ENCODE measurements at regions not wholly inside any gene's neighbourhood (a gene's known extent, or its start where the extent isn't known, plus 50 kb on each side); places are given as distances from the start of the nearest gene placed in this dataset.

DNA sequence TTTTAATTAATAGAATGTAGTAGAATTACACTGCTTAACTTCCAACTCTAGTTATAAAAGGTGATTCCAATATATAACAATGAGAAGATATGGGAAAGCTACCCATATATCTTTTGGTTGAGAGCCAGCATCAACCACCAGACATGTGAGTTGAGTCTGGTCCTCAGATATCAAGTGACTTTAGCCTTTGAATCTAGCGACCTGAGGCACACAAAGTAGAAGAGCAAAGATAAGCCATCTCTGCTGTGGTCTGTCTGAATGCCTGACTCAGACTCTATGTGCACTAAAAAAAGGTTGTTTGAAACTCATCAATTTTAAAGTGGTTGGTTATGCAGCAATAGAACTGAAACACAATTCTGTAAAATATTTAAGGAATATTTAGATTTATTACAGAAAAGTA lies 492.5 kb upstream of the SOX9 start:
- H3K79me2 ChIP-seq (ENCODE audit: insufficient read depth, low read length), result no peaks in the 10 kb centered on the region
- H3K4me3 ChIP-seq (ENCODE audit: low read length, poor library complexity, severe bottlenecking), result no peak overlapping the region
- no peak for TF ChIP-seq EZH2phosphoT487 (IDR thresholded peaks at IDR 0.05; ENCODE audit: borderline replicate concordance)
- TF ChIP-seq, protein P1, sequence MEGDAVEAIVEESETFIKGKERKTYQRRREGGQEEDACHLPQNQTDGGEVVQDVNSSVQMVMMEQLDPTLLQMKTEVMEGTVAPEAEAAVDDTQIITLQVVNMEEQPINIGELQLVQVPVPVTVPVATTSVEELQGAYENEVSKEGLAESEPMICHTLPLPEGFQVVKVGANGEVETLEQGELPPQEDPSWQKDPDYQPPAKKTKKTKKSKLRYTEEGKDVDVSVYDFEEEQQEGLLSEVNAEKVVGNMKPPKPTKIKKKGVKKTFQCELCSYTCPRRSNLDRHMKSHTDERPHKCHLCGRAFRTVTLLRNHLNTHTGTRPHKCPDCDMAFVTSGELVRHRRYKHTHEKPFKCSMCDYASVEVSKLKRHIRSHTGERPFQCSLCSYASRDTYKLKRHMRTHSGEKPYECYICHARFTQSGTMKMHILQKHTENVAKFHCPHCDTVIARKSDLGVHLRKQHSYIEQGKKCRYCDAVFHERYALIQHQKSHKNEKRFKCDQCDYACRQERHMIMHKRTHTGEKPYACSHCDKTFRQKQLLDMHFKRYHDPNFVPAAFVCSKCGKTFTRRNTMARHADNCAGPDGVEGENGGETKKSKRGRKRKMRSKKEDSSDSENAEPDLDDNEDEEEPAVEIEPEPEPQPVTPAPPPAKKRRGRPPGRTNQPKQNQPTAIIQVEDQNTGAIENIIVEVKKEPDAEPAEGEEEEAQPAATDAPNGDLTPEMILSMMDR (conservative IDR thresholded peaks at IDR 0.05; ENCODE audit: low read length), result no peak
- no peak overlapping the region for H3K4me2 ChIP-seq (ENCODE audit: low read depth, low read length, poor library complexity, severe bottlenecking)
- H3K9me2 ChIP-seq (replicated peaks; ENCODE audit: low read depth, low read length), result no peaks in the 10 kb centered on the region
- no peaks in the 10 kb centered on the region for H3F3A ChIP-seq (ENCODE audit: low read depth)
- H2AFZ ChIP-seq (ENCODE audit: low read length), result no peak overlapping the region
- no peak overlapping the region for H3K9ac ChIP-seq (ENCODE audit: low read depth, low read length, poor library complexity, severe bottlenecking)
- no peaks in the 10 kb centered on the region for H3K36me3 ChIP-seq (ENCODE audit: insufficient read depth, low read length)
- no peaks in the 10 kb centered on the region for H4K20me1 ChIP-seq (ENCODE audit: insufficient read depth, low read length, poor library complexity, severe bottlenecking)
- H3K27me3 ChIP-seq (ENCODE audit: insufficient read depth, low read length, poor library complexity, severe bottlenecking), result no peaks in the 10 kb centered on the region
- H3K4me1 ChIP-seq (ENCODE audit: insufficient read depth, low read length, poor library complexity, severe bottlenecking), result no peaks in the 10 kb centered on the region
- no peaks in the 10 kb centered on the region for H3K9me3 ChIP-seq (ENCODE audit: insufficient read depth, low read depth, low read length)

DNA sequence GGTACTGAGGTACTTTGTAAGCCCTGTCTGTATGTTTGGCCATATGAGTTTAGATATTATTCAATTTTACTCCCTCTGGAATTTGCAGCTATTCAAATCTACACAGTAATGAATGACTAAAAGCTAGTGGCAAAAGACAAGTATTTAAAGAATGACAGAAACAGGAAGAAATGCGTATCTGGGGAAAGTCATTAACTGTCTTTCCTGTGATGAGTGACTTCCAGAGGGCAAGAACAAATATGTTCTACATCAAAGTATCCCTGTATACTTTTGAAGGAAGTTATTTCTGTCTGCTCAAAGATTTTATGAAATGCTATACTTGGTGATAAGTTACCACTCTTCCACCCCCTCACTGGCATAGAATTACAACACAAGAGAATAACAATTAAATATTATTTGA lies 489.3 kb upstream of the SOX9 start:
- Histone ChIP-seq H3K27me3 (ENCODE audit: insufficient read depth, low read length, poor library complexity, severe bottlenecking) (no peaks in the 10 kb centered on the region), H2AFZ (ENCODE audit: low read length) (no peak overlapping the region), H3K4me1 (ENCODE audit: insufficient read depth, low read length, poor library complexity, severe bottlenecking) (no peaks in the 10 kb centered on the region), H3K36me3 (ENCODE audit: insufficient read depth, low read length) (no peaks in the 10 kb centered on the region), H3K9ac (ENCODE audit: low read depth, low read length, poor library complexity, severe bottlenecking) (no peak overlapping the region), H3K9me3 (ENCODE audit: insufficient read depth, low read depth, low read length) (no peaks in the 10 kb centered on the region), H3K9me2 (replicated peaks; ENCODE audit: low read depth, low read length) (no peaks in the 10 kb centered on the region), H3K4me3 (ENCODE audit: low read length, poor library complexity, severe bottlenecking) (no peak overlapping the region), H3K79me2 (ENCODE audit: insufficient read depth, low read length) (no peaks in the 10 kb centered on the region), H3K4me2 (ENCODE audit: low read depth, low read length, poor library complexity, severe bottlenecking) (no peak overlapping the region), H3F3A (ENCODE audit: low read depth) (no peaks in the 10 kb centered on the region), H4K20me1 (ENCODE audit: insufficient read depth, low read length, poor library complexity, severe bottlenecking) (no peaks in the 10 kb centered on the region)
- no peak for TF ChIP-seq EZH2phosphoT487 (IDR thresholded peaks at IDR 0.05; ENCODE audit: borderline replicate concordance)
- TF ChIP-seq, protein P1 (conservative IDR thresholded peaks at IDR 0.05; ENCODE audit: low read length), result no peak

DNA sequence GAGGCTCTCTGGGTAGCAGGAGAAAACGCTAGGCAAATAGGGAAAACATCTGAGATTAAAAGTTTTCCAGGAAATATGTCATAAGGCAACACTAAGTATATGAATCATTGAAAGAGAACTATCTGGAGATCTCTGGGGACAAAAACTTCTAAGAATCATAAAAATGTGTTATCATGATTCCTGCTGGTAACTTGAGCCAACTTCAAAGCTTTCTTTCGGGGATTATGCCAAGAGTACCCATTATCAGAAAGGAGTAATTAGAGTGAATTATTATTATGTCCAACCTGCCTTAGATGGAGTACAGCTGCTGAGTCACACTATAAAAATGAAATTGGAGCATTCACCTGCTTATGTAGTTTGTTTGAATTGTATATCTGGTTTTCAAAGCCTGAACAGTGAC lies 488.5 kb upstream of the SOX9 start:
- no peak for TF ChIP-seq EZH2phosphoT487 (IDR thresholded peaks at IDR 0.05; ENCODE audit: borderline replicate concordance)
- TF ChIP-seq, protein P1 (conservative IDR thresholded peaks at IDR 0.05; ENCODE audit: low read length), result no peak
- Histone ChIP-seq H3K36me3 (ENCODE audit: insufficient read depth, low read length) (no peaks in the 10 kb centered on the region), H3K27me3 (ENCODE audit: insufficient read depth, low read length, poor library complexity, severe bottlenecking) (no peaks in the 10 kb centered on the region), H3K79me2 (ENCODE audit: insufficient read depth, low read length) (no peaks in the 10 kb centered on the region), H2AFZ (ENCODE audit: low read length) (no peak overlapping the region), H3K9ac (ENCODE audit: low read depth, low read length, poor library complexity, severe bottlenecking) (no peak overlapping the region), H3K4me3 (ENCODE audit: low read length, poor library complexity, severe bottlenecking) (no peak overlapping the region), H3F3A (ENCODE audit: low read depth) (no peaks in the 10 kb centered on the region), H3K4me2 (ENCODE audit: low read depth, low read length, poor library complexity, severe bottlenecking) (no peak overlapping the region), H3K9me3 (ENCODE audit: insufficient read depth, low read depth, low read length) (no peaks in the 10 kb centered on the region), H3K9me2 (replicated peaks; ENCODE audit: low read depth, low read length) (no peaks in the 10 kb centered on the region), H4K20me1 (ENCODE audit: insufficient read depth, low read length, poor library complexity, severe bottlenecking) (no peaks in the 10 kb centered on the region), H3K4me1 (ENCODE audit: insufficient read depth, low read length, poor library complexity, severe bottlenecking) (no peaks in the 10 kb centered on the region)

All from Loucy (cell line).